ENCODE measurements at regions not wholly inside any gene's neighbourhood (a gene's known extent, or its start where the extent isn't known, plus 50 kb on each side); places are given as distances from the start of the nearest gene placed in this dataset.

DNA sequence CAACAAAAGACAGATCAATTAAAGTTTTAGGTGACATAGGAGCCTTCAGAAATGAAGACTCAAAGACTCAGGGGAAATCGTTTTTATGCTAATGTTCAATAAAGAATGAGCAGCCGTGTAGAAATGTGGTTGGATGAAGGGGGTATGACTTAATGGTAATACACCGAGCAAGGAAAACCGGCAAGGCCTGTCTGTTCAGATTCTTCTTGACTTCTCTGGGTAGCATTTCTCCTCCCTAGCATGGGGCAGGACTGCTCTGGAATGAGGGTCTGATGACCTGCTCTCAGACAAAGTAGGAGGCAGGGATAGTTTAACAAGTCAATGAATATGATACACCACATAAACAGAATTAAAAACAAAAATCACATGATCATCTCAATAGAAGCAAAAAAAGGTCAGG, 487.4 kb downstream of the ZNF608 start:
- in situ Hi-C loops (cut with MboI; ENCODE audit: low pct_unique_long_range_greater_than_20kb, low sequenced_read_pairs, unreplicated experiment), result no loop called here

DNA sequence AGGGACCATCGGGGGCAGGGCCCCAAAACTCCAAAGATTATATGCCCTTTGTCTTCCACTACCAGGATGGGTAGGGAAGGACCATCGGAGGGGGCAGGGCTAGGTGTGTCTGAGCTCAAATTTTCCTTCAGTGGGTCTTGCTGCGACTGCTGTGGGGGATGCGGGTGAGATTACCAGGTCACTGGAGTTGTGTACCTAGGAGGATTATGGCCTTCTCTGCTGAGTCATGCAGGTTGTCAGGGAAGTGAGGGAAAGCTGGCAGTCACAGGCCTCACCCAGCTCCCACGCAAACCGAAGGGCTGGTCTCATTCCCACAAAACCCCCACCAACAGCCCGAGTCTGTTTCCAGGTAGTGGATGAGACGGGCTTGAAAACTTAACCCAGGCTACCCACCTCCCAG, 489.4 kb downstream of the ZNF608 start:
- TF ChIP-seq, protein P1, sequence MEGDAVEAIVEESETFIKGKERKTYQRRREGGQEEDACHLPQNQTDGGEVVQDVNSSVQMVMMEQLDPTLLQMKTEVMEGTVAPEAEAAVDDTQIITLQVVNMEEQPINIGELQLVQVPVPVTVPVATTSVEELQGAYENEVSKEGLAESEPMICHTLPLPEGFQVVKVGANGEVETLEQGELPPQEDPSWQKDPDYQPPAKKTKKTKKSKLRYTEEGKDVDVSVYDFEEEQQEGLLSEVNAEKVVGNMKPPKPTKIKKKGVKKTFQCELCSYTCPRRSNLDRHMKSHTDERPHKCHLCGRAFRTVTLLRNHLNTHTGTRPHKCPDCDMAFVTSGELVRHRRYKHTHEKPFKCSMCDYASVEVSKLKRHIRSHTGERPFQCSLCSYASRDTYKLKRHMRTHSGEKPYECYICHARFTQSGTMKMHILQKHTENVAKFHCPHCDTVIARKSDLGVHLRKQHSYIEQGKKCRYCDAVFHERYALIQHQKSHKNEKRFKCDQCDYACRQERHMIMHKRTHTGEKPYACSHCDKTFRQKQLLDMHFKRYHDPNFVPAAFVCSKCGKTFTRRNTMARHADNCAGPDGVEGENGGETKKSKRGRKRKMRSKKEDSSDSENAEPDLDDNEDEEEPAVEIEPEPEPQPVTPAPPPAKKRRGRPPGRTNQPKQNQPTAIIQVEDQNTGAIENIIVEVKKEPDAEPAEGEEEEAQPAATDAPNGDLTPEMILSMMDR (IDR thresholded peaks at IDR 0.05; ENCODE audit: extremely low read depth, insufficient read depth, missing control alignments), result no peak
- no peak for DNase-seq (ENCODE audit: low spot score)
- in situ Hi-C loops (cut with MboI; ENCODE audit: low pct_unique_long_range_greater_than_20kb, low sequenced_read_pairs, unreplicated experiment), result no loop called here

More for the DNA sequence above, 487.4 kb downstream of the ZNF608 start:
- TF ChIP-seq, protein P1 (IDR thresholded peaks at IDR 0.05; ENCODE audit: extremely low read depth, insufficient read depth, missing control alignments), result no peak
- DNase-seq (ENCODE audit: low spot score), result no peak

- TF ChIP-seq, protein P1 (IDR thresholded peaks at IDR 0.05; ENCODE audit: extremely low read depth, insufficient read depth, missing control alignments), result no peak
- DNase-seq (ENCODE audit: low spot score), result no peak
- in situ Hi-C loops (cut with MboI; ENCODE audit: low pct_unique_long_range_greater_than_20kb, low sequenced_read_pairs, unreplicated experiment), result no loop called here
Measured at GRCh38 chr5:124253203-124253810, 493.1 kb downstream of the ZNF608 start.

- DNase-seq (ENCODE audit: low spot score), result no peak
- in situ Hi-C loops (cut with MboI; ENCODE audit: low pct_unique_long_range_greater_than_20kb, low sequenced_read_pairs, unreplicated experiment), result no loop called here
- TF ChIP-seq, protein P1 (IDR thresholded peaks at IDR 0.05; ENCODE audit: extremely low read depth, insufficient read depth, missing control alignments), result no peak
Measured at GRCh38 chr5:124252747-124253146, 493.7 kb downstream of the ZNF608 start.

GRCh38 chr5:124252191-124252638, 494.2 kb downstream of the ZNF608 start:
- no peak for DNase-seq (ENCODE audit: low spot score)
- TF ChIP-seq, protein P1 (IDR thresholded peaks at IDR 0.05; ENCODE audit: extremely low read depth, insufficient read depth, missing control alignments), result no peak
- in situ Hi-C loops (cut with MboI; ENCODE audit: low pct_unique_long_range_greater_than_20kb, low sequenced_read_pairs, unreplicated experiment), result no loop called here

- in situ Hi-C loops (cut with MboI; ENCODE audit: low pct_unique_long_range_greater_than_20kb, low sequenced_read_pairs, unreplicated experiment), result no loop called here
Measured at GRCh38 chr5:124245276-124245675, 501.2 kb downstream of the ZNF608 start.

More at GRCh38 chr5:124245276-124245675, 501.2 kb downstream of the ZNF608 start:
- DNase-seq (ENCODE audit: low spot score), result no peak
- TF ChIP-seq, protein P1 (IDR thresholded peaks at IDR 0.05; ENCODE audit: extremely low read depth, insufficient read depth, missing control alignments), result no peak
